ENCODE measurements at regions not wholly inside any gene's neighbourhood (a gene's known extent, or its start where the extent isn't known, plus 50 kb on each side); places are given as distances from the start of the nearest gene placed in this dataset.
"Not testable (repeated sequence)": the region's sequence is repeated elsewhere in the genome, so short reads cannot be mapped to it uniquely, and the experiment has no call there.

- DNase-seq (ENCODE audit: low read depth) = not testable (repeated sequence)
Measured at GRCh38 chr1:146282807-146283526, 54.1 kb upstream of the NOTCH2NLA start.

- DNase-seq (ENCODE audit: low read depth) = not testable (repeated sequence)
Measured at GRCh38 chr1:146281522-146281921, 52.7 kb upstream of the NOTCH2NLA start.

- not testable (repeated sequence) for DNase-seq (ENCODE audit: low read depth)
Measured at GRCh38 chr1:146278758-146279157, 49.9 kb upstream of the NOTCH2NLA start.
